ENCODE measurements at regions not wholly inside any gene's neighbourhood (a gene's known extent, or its start where the extent isn't known, plus 50 kb on each side); places are given as distances from the start of the nearest gene placed in this dataset.
A peak's percentile ranks its signal among the peaks of the same experiment; 100 is the strongest.
"Not testable (repeated sequence)": the region's sequence is repeated elsewhere in the genome, so short reads cannot be mapped to it uniquely, and the experiment has no call there.

- FAIRE-seq (no peak), DNase-seq (ENCODE audit: low spot score) (no peak)
Observed at GRCh38 chr9:85339338-85339737, 402.4 kb downstream of the AGTPBP1 start.

- FAIRE-seq (no peak), DNase-seq (ENCODE audit: low spot score) (no peak)
Observed at GRCh38 chr9:85334228-85334627, 407.5 kb downstream of the AGTPBP1 start.

- no peak for FAIRE-seq
- DNase-seq (ENCODE audit: low spot score), result peak; percentile 28
Observed at GRCh38 chr9:85332487-85332886, 409.3 kb downstream of the AGTPBP1 start.

- FAIRE-seq, result no peak
- DNase-seq (ENCODE audit: low spot score), result no peak
Observed at GRCh38 chr9:85331626-85332025, 410.1 kb downstream of the AGTPBP1 start.

GRCh38 chr9:85322592-85322991, 419.2 kb downstream of the AGTPBP1 start:
- no peak for DNase-seq (ENCODE audit: low spot score)
- no peak for FAIRE-seq

- DNase-seq (ENCODE audit: low spot score) (no peak), FAIRE-seq (no peak)
Observed at GRCh38 chr9:85321561-85321960, 420.2 kb downstream of the AGTPBP1 start.

- no peak for DNase-seq (ENCODE audit: low spot score)
- no peak for FAIRE-seq
Observed at GRCh38 chr9:85319936-85320656, 421.7 kb downstream of the AGTPBP1 start.

- FAIRE-seq; DNase-seq (ENCODE audit: low spot score): not testable (repeated sequence)
Observed at GRCh38 chr9:85315535-85315934, 426.2 kb downstream of the AGTPBP1 start.

GRCh38 chr9:85310573-85310972, 431.2 kb downstream of the AGTPBP1 start:
- FAIRE-seq, result no peak

GRCh38 chr9:85303757-85304134, 438.0 kb downstream of the AGTPBP1 start:
- DNase-seq (ENCODE audit: low spot score), result no peak
- FAIRE-seq, result no peak

More at GRCh38 chr9:85310573-85310972, 431.2 kb downstream of the AGTPBP1 start:
- DNase-seq (ENCODE audit: low spot score), result no peak

GRCh38 chr9:85302938-85303756, 438.6 kb downstream of the AGTPBP1 start:
- FAIRE-seq, result no peak
- DNase-seq (ENCODE audit: low spot score), result no peak

- FAIRE-seq (no peak), DNase-seq (ENCODE audit: low spot score) (no peak)
Observed at GRCh38 chr9:85298499-85298898, 443.3 kb downstream of the AGTPBP1 start.

GRCh38 chr9:85295244-85295643, 446.5 kb downstream of the AGTPBP1 start:
- not testable (repeated sequence) for DNase-seq (ENCODE audit: low spot score); FAIRE-seq

GRCh38 chr9:85292261-85292660, 449.5 kb downstream of the AGTPBP1 start:
- FAIRE-seq, result no peak
- no peak for DNase-seq (ENCODE audit: low spot score)

- FAIRE-seq, result no peak
- no peak for DNase-seq (ENCODE audit: low spot score)
Observed at GRCh38 chr9:85291266-85291665, 450.5 kb downstream of the AGTPBP1 start.

- DNase-seq (ENCODE audit: low spot score) (no peak), FAIRE-seq (no peak)
Observed at GRCh38 chr9:85290019-85290418, 451.7 kb downstream of the AGTPBP1 start.

GRCh38 chr9:85289142-85289541, 452.6 kb downstream of the AGTPBP1 start:
- DNase-seq (ENCODE audit: low spot score) (no peak), FAIRE-seq (no peak)

- DNase-seq (ENCODE audit: low spot score) (no peak), FAIRE-seq (no peak)
Observed at GRCh38 chr9:85283421-85283820, 458.3 kb downstream of the AGTPBP1 start.

GRCh38 chr9:85278769-85279168, 463.0 kb downstream of the AGTPBP1 start:
- FAIRE-seq, result no peak
- no peak for DNase-seq (ENCODE audit: low spot score)

- DNase-seq (ENCODE audit: low spot score) (no peak), FAIRE-seq (no peak)
Observed at GRCh38 chr9:85276741-85277140, 465.0 kb downstream of the AGTPBP1 start.

- no peak for FAIRE-seq
- DNase-seq (ENCODE audit: low spot score), result no peak
Observed at GRCh38 chr9:85269811-85270210, 471.9 kb downstream of the AGTPBP1 start.

GRCh38 chr9:85268131-85268530, 473.6 kb downstream of the AGTPBP1 start:
- no peak for FAIRE-seq

GRCh38 chr9:85264695-85265094, 477.1 kb downstream of the AGTPBP1 start:
- DNase-seq (ENCODE audit: low spot score) (no peak), FAIRE-seq (no peak)

More at GRCh38 chr9:85268131-85268530, 473.6 kb downstream of the AGTPBP1 start:
- no peak for DNase-seq (ENCODE audit: low spot score)

Measured in urothelium cell line (cell line).